SKM-1 (cell line): ENCODE measurements at regions not wholly inside any gene's neighbourhood (a gene's known extent, or its start where the extent isn't known, plus 50 kb on each side); places are given as distances from the start of the nearest gene placed in this dataset.

Experiments
- DNase-seq: peaks from one replicate; lab custom pipeline; 2025; ENCODE audit not compliant: unreplicated experiment; lab: John Stamatoyannopoulos, UW

DNA sequence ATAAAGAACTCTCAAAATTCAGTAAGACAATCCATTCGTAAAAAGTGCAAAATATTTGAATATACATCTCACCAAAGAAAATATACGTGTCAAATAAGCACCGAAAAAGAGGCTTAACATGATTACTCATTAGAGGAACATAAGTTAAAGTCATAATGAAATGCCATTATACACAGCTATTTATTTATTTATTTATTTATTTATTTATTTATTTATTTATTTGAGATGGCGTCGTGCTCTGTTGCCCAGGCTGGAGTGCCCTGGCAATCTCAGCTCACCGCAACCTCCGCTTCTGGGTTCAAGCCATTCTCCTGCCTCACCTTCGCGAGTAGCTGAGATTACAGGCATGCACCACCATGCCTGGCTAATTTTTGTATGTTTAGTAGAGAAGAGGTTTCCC, 203.6 kb upstream of the UBASH3B start:
- DNase-seq = no peak

DNA sequence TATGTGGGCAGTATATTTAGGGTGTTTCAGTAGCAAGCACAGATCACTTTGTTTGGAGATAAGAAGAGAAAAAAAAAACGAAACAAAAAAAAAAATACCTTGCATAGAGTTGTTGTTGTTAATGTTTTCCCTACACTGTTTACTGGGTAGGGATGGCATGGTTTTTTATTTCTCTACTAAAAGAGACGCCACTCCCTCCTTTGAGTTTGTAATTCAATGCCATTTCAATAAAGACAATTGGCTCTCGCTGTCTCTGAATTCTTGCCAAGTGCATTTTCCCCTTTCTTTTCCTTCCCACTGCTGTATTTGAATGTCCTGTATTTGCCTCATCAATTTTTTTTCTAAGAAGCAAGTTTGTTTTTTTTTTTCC, 213.9 kb upstream of the UBASH3B start:
- DNase-seq = no peak

GRCh38 chr11:122440811-122441665, 214.5 kb upstream of the UBASH3B start:
- no peak for DNase-seq

DNA sequence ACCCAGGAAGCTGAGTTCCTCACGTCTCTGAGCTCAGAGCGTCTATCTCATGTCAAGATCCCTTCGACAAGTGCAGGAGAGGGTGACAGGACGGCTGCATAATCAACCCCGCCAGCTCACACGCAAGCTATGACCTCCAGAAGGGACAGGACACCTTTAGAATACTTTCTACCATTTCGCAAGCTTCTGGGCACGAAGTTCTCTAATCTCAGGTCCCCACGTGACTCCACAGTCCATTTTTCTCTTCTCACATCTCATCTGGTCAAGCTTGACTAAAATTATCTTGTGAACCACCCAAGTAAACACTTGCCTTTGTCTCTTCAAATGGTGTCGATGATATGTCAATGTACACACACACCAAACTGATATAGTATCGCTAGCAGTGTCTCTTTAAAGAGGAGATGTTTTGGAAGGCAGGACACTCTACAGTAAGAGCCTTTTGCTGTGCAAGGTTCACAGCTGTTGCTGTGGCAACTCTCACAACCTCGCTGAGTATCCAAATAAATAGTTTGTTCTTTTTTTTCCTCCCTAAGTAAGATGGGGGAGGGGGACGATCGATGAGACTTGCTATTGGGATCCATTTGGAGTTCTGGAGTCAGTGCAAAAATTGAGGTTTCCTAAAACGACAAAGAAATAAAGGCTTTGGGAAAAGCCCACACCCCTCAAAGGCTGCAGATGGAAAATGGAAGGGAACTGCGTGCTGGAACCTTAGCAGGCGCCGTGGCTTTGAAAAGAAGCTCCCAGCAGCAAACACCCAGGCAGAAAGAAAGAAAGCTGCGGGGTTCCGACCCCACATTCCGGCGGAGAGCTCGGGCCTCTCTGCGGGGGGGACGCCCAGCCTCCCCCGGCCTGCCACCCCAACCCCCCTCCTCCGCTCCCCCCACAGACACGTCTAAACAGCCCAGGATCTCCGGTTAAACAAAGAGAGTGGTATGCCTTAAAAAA, 215.4 kb upstream of the UBASH3B start:
- DNase-seq = no peak

DNA sequence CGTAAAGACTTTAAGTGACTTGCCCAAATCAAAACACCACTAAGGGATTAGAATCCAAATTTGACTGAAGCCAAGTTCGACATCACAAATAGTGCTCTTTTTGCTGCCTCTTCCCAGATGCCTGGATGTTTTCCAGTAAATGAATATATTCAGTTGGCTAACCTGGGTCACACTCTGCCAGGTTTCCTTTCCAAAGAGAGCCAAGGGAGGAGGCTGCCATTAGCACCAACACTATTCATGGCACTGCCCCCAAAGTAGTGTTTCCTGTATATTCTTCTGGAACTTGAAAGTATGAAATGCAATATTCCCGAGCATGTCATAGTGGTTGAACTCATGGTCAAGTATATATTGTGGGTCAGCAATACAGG, 219.3 kb upstream of the UBASH3B start:
- no peak for DNase-seq

- no peak for DNase-seq
Measured at GRCh38 chr11:122435540-122436187, 219.9 kb upstream of the UBASH3B start.

GRCh38 chr11:122434786-122435185, 220.7 kb upstream of the UBASH3B start:
- no peak for DNase-seq

- DNase-seq = no peak
Measured at GRCh38 chr11:122430490-122430889, 225.0 kb upstream of the UBASH3B start.

DNA sequence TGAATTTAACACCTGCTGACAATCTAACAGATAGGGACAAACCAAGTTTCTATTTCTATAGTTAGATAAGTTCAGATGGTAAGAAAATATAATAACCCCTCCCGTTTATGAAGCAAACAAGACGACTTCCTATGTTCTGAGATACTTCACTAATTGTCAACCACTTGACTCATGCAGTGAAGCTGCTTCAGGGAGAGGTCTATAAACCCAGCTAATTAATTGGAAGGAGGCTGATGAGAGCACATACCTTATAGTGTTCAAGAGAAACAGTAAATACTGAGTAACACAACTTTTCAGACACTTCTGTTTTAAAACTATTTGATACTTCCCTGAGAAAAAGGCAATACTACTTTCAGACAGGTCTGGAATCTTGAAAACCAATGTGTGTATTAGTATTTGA, 229.4 kb upstream of the UBASH3B start:
- no peak for DNase-seq

- no peak for DNase-seq
Measured at GRCh38 chr11:122424636-122425035, 230.9 kb upstream of the UBASH3B start.

DNA sequence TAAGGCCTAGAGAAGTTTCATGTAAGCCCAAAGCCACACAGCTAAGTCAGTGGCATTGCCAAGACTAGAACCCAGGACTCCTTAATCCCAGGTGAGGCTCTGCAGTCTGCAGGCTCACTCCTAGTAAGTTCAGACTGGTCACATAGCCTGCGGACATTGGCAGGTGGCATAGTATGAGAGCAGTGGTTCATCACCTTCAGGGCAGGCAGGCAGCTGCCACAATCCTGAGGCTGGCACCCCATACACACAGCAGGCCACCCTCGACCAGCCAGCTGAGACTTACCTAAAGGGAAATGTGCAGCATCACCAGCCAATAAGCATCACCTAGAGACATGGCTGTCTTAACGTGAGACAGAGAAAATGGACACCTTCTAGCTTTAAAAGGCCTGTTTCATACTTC, 231.6 kb upstream of the UBASH3B start:
- DNase-seq = no peak

DNA sequence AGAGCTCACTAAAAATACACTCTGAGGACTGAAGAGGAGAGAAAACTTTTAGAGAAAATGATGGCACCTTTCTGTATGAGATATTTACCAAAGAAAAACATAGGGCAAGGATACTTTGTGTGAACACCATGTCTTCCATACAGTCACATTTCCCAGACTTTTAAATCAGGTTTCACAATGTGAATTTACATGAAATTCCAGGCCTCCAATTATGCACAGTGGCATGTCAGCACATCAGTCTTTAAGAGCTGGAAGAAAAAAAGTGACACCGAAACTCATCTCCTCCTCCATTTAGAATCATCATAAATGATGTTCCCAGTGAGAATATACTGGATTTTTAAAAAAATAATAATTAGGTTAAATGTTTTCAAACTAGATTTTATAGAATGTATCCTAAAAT, 232.2 kb upstream of the UBASH3B start:
- DNase-seq = no peak

GRCh38 chr11:122422682-122423081, 232.8 kb upstream of the UBASH3B start:
- DNase-seq = no peak

DNA sequence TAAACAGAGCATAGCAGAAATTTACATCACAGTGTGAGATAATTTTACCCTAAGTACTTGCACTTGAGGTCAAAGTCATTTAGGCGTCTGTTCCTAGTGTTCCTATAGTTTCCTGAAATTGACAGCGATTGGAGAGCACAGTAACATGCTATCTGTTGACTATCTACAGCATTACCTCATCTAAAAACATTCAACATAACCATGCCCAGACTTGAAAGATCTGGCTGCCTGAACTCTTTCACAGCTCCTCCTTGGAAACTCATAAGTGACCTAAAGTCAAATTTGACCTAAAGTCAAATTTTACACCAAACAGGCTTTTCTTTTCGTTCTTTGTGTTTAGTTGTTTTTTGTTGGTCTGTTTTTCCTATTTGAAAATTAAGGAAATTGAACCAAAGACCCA, 233.8 kb upstream of the UBASH3B start:
- no peak for DNase-seq

- no peak for DNase-seq
Measured at GRCh38 chr11:122418032-122418431, 237.5 kb upstream of the UBASH3B start.

DNA sequence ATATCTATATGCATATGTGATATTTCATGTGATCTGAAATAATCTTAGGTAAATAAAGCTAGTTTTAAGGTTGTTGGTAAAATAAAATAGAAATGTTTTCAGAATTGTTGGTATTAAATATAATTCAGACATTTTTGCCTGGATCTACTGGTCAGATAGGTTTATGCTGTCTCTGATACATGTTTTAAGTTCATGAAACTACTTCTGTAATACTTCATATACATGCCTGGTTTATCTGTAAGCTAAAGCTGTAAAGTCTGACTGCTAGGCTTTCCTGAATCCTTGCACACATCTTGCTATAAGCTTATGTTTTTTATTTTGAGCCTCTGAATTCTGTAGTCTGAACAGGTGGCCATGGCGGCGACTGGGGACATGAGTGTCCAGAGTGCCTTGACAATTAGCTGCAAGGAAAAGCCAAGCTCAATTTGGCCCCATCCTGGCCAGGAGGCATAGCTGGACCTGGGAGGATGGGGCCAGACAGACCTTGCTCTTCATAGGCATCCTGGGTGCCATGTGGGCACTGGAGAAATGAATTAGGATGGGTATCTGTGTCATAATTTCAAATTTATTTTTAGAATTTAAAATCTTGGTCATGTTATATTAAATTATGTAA, 241.0 kb upstream of the UBASH3B start:
- no peak for DNase-seq

DNA sequence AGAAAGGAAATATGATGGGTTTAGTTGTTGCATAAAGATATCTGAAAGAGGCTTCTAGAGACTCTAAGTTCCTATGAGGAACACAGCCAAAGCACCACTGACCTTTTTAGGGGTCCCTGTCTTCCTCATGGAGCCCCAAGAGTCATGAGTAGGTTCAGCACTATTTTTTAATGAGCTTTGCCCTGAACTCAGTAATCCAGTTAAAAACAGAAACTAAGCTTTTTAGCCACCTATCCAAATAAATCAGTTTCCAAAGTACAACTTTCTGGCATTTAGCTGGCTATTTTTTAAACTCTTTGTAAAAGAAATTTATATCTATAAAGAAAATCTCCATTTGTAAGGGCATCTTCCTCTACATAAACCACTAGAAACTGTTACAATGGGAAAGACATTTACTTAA, 241.8 kb upstream of the UBASH3B start:
- DNase-seq = no peak

- no peak for DNase-seq
Measured at GRCh38 chr11:122412581-122412980, 242.9 kb upstream of the UBASH3B start.

- DNase-seq = no peak
Measured at GRCh38 chr11:122406466-122406865, 249.1 kb upstream of the UBASH3B start.

GRCh38 chr11:122405547-122406341, 249.8 kb upstream of the UBASH3B start:
- DNase-seq = no peak
